Retinal pigment epithelial cell (primary cell): ENCODE measurements at regions not wholly inside any gene's neighbourhood (a gene's known extent, or its start where the extent isn't known, plus 50 kb on each side); places are given as distances from the start of the nearest gene placed in this dataset.

Experiments
- DNase-seq: peaks from one replicate; pipeline ENCODE4 v3.0.0-alpha.2; 2010; ENCODE audit warnings: low read depth
- H3K4me3 ChIP-seq: 2 replicates; pipeline ENCODE4 v1.5.1; 2011; ENCODE audit warnings: mild to moderate bottlenecking, low read length, control low read depth, moderate library complexity
- TF ChIP-seq, protein P1 (sequence below): conservative IDR thresholded peaks from 2 replicates; pipeline ENCODE4 v1.5.1; 2011; ENCODE audit warnings: low read depth, low read length, control low read depth, inconsistent platforms

GRCh38 chr6:155654474-155654873 lies 198.8 kb upstream of the NOX3 start:
- TF ChIP-seq, protein P1, sequence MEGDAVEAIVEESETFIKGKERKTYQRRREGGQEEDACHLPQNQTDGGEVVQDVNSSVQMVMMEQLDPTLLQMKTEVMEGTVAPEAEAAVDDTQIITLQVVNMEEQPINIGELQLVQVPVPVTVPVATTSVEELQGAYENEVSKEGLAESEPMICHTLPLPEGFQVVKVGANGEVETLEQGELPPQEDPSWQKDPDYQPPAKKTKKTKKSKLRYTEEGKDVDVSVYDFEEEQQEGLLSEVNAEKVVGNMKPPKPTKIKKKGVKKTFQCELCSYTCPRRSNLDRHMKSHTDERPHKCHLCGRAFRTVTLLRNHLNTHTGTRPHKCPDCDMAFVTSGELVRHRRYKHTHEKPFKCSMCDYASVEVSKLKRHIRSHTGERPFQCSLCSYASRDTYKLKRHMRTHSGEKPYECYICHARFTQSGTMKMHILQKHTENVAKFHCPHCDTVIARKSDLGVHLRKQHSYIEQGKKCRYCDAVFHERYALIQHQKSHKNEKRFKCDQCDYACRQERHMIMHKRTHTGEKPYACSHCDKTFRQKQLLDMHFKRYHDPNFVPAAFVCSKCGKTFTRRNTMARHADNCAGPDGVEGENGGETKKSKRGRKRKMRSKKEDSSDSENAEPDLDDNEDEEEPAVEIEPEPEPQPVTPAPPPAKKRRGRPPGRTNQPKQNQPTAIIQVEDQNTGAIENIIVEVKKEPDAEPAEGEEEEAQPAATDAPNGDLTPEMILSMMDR = no peak
- no peak overlapping the region for H3K4me3 ChIP-seq
- DNase-seq = no peak

DNA sequence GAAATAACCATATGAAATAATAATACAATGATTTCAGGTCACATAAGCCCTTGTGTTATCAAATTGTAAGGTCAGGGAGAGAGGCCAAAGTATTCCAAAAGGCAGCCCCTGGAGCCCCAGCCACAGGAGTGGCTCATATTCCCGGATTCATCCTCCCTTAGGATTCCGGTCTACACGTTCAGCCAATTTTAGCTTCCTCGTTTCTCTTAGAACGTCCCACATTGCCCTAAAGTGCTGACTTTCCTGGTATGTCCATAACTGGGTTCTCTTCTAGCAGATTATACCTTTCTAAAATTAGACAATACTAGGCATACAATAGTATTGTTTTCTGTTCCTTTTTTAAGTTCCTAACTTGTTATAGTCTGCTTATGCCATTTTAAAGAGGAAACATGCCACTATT lies 192.7 kb upstream of the NOX3 start:
- TF ChIP-seq, protein P1 = no peak
- DNase-seq = no peak
- no peak overlapping the region for H3K4me3 ChIP-seq

- no peak overlapping the region for H3K4me3 ChIP-seq
- no peak for DNase-seq
- TF ChIP-seq, protein P1 = no peak
Measured at GRCh38 chr6:155647354-155647753, 191.7 kb upstream of the NOX3 start.

GRCh38 chr6:155646443-155646842 lies 190.8 kb upstream of the NOX3 start:
- TF ChIP-seq, protein P1 = no peak
- H3K4me3 ChIP-seq = no peak overlapping the region
- DNase-seq = no peak

DNA sequence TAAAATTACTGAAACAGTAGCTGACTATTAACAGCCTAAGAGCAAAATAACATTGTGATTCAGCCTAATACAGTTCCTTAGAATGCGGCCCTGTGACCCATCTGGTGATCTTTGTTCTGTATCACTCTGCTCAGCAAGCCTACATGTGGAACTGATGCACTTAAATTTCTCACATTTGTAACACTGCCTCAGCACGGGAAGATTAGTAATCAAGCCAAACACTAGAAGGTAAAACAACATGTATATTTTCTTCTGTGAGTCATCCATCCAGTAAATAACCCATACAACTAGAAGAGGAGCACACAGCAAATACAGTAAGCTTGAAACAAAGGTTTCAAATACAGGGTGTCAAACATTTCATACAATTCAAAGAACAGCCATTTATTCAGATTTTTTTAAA lies 189.7 kb upstream of the NOX3 start:
- no peak overlapping the region for H3K4me3 ChIP-seq
- TF ChIP-seq, protein P1 = no peak
- DNase-seq = peak; percentile 33

DNA sequence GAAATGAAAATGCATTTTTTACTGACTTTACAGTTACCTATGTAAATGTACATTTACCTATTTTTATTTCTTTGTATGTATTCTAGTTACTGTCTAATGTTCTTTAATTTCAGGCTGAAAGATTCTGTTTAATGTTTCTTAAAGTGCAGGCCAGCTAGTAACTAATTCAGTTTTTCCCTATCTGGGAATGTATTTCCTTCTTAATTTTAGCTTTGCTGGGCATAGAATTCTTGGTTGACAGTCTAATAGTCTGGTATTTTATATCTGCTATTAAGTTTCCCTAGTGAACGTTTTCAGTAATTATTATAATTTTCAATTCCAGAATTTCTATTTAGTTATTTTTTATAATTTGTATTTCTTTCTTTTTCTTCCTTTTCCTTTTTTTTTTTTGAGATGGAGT lies 186.0 kb upstream of the NOX3 start:
- TF ChIP-seq, protein P1 = no peak
- H3K4me3 ChIP-seq = no peak overlapping the region
- DNase-seq = no peak

DNA sequence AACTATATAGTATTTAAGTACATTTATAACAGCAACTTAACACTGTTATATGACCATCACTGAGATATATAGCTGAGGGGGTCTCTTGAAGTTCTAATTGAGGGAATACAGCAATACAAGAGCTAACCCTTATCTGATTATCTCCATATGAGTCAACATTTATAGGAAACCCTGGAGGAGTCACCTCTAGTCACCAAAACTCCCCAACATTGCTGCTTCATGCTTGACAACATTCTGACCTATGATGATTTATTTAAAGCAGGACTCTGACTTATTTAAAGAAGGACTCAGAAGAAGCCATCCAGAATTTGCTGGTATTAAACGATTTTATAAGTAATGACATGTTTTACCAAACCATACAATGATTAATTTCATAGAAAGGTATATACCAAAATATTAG lies 182.6 kb upstream of the NOX3 start:
- H3K4me3 ChIP-seq = no peak overlapping the region
- TF ChIP-seq, protein P1 = no peak
- DNase-seq = no peak
